PC-3 (cell line): ENCODE measurements at regions not wholly inside any gene's neighbourhood (a gene's known extent, or its start where the extent isn't known, plus 50 kb on each side); places are given as distances from the start of the nearest gene placed in this dataset.
"Not testable (repeated sequence)": the region's sequence is repeated elsewhere in the genome, so short reads cannot be mapped to it uniquely, and the experiment has no call there.

Experiments used
- CTCF ChIP-seq: fragments of 300-600 bp; sonication (generic); conservative IDR thresholded peaks from 2 replicates; pipeline ENCODE4 v1.5.1; 2017; ENCODE audit warnings: antibody characterized with exemption, low read depth, mild to moderate bottlenecking, low read length
- EZH2 ChIP-seq: fragments of 300-600 bp; sonication (generic); IDR thresholded peaks from one replicate; pipeline ENCODE4 v1.6.1; 2017; ENCODE audit warnings: antibody characterized with exemption, mild to moderate bottlenecking, low read length; ENCODE audit not compliant: unreplicated experiment
- EZH2phosphoT487 ChIP-seq: fragments of 300-600 bp; sonication (generic); IDR thresholded peaks from 2 replicates; pipeline ENCODE4 v1.6.1; 2018; ENCODE audit warnings: mild to moderate bottlenecking, antibody characterized with exemption, low read length, borderline replicate concordance

GRCh38 chr6:134425917-134426316, 108.0 kb upstream of the SGK1 start:
- TF ChIP-seq CTCF, EZH2phosphoT487, EZH2: not testable (repeated sequence)
